Natural killer cell (primary cell): ENCODE measurements at regions not wholly inside any gene's neighbourhood (a gene's known extent, or its start where the extent isn't known, plus 50 kb on each side); places are given as distances from the start of the nearest gene placed in this dataset.
"Not testable (repeated sequence)": the region's sequence is repeated elsewhere in the genome, so short reads cannot be mapped to it uniquely, and the experiment has no call there.

Source experiments
- ATAC-seq, 3 donors: fragments of 150-1000 bp in 2 of 3; fragments of 200-7000 bp in 1 of 3; cut with Tn5 transposase; 1 replicate in 1 of 3; 2 replicates in 2 of 3; pipeline ENCODE4 v1.10.0; 2021; ENCODE audit warnings: mild to moderate bottlenecking in 2 of 3, moderate library complexity in 2 of 3
- DNase-seq, 2 donors: peaks; one replicate each; pipeline versions ENCODE4 v3.0.0 to v3.0.0-alpha.2; 2013 to 2021; ENCODE audit warnings: mixed read lengths in 1 of 2
- H3K27ac ChIP-seq: one replicate; pipeline ENCODE4 v1.5.1; 2013; ENCODE audit warnings: mild to moderate bottlenecking, low read length
- H3K27me3 ChIP-seq: one replicate; pipeline ENCODE4 v1.6.1; 2013; ENCODE audit warnings: low read length; ENCODE audit not compliant: control insufficient read depth, insufficient read depth
- H3K36me3 ChIP-seq: one replicate; pipeline ENCODE4 v1.6.1; 2013; ENCODE audit warnings: low read length; ENCODE audit not compliant: control insufficient read depth, insufficient read depth
- H3K4me1 ChIP-seq: one replicate; pipeline ENCODE4 v1.6.1; 2013; ENCODE audit warnings: low read length; ENCODE audit not compliant: control insufficient read depth, insufficient read depth
- H3K4me3 ChIP-seq: one replicate; pipeline ENCODE4 v1.5.1; 2013; ENCODE audit warnings: low read length
- H3K9me3 ChIP-seq: one replicate; pipeline ENCODE4 v1.6.1; 2013; ENCODE audit warnings: low read length; ENCODE audit not compliant: control insufficient read depth, insufficient read depth
- H3K27ac Mint-ChIP-seq, 2 donors: one replicate each; pipeline ENCODE4 v1.8.0; 2022; ENCODE audit warnings: mild to moderate bottlenecking in 2 of 2, mixed read lengths in 2 of 2, moderate library complexity in 1 of 2
- H3K27me3 Mint-ChIP-seq, 2 donors: one replicate each; pipeline ENCODE4 v1.8.0; 2022; ENCODE audit warnings: low read depth in 2 of 2, mixed read lengths in 2 of 2
- H3K36me3 Mint-ChIP-seq: one replicate; pipeline ENCODE4 v1.8.0; 2022; ENCODE audit warnings: mixed read lengths
- H3K4me1 Mint-ChIP-seq, 2 donors: one replicate each; pipeline ENCODE4 v1.8.0; 2022; ENCODE audit warnings: mixed read lengths in 2 of 2
- H3K4me3 Mint-ChIP-seq: one replicate; pipeline ENCODE4 v1.8.0; 2022; ENCODE audit warnings: mild to moderate bottlenecking, moderate library complexity, mixed read lengths
- H3K9me3 Mint-ChIP-seq, 2 donors: one replicate each; pipeline ENCODE4 v1.8.0; 2022; ENCODE audit warnings: mixed read lengths in 2 of 2
- CTCF ChIP-seq: fragments of 200-600 bp; IDR thresholded peaks from one replicate; pipeline ENCODE4 v1.8.0; 2022; ENCODE audit warnings: antibody characterized with exemption
- WGBS: methylation state at CpG from one replicate; pipeline ENCODE4 v1.1.7; 2013; ENCODE audit warnings: missing lambda C conversion rate; ENCODE audit not compliant: insufficient coverage; 5-methylcytosine and 5-hydroxymethylcytosine counted together
- intact Hi-C: fragments of 100-400 bp; cut with micrococcal nuclease; formaldehyde crosslinking; loops from one replicate; pipeline ENCODE4 v1.14.2; 2022

- no peaks in the 10 kb centered on the region for H3K4me1 Mint-ChIP-seq
- Histone ChIP-seq H3K4me3 (no peak overlapping the region), H3K36me3 (no peaks in the 10 kb centered on the region), H3K4me1 (no peaks in the 10 kb centered on the region), H3K9me3 (no peaks in the 10 kb centered on the region), H3K27me3 (no peaks in the 10 kb centered on the region), H3K27ac (no peak overlapping the region)
- H3K27ac Mint-ChIP-seq = no peak overlapping the region
- peaks cover 6 to 12% of the 10 kb centered on the region in 2 donors for H3K27me3 Mint-ChIP-seq
- no peak for DNase-seq
- no peak overlapping the region for H3K4me3 Mint-ChIP-seq
- intact Hi-C loops = no loop called here
- no peaks in the 10 kb centered on the region for H3K36me3 Mint-ChIP-seq
- TF ChIP-seq CTCF = no peak
- H3K9me3 Mint-ChIP-seq = no peaks in the 10 kb centered on the region
- ATAC-seq = no peak
Observed at GRCh38 chr5:159498630-159499029, 168.3 kb upstream of the IL12B start.

DNA sequence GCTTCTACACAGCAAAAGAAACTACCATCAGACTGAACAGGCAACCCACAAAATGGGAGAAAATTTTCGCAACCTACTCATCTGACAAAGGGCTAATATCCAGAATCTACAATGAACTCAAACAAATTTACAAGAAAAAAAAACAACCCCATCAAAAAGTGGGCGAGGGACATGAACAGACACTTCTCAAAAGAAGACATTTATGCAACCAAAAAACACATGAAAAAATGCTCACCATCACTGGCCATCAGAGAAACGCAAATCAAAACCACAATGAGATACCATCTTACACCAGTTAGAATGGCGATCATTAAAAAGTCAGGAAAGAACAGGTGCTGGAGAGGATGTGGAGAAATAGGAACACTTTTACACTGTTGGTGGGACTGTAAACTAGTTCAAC is 171.8 kb upstream of the IL12B start:
- not testable (repeated sequence) for H3K27ac Mint-ChIP-seq

GRCh38 chr5:159503236-159503635 is 172.9 kb upstream of the IL12B start:
- 92% methylated on average over 4 of the region's 4 CpGs for WGBS
- intact Hi-C loops = no loop called here

More for the DNA sequence above, 171.8 kb upstream of the IL12B start:
- DNase-seq, H3K36me3 ChIP-seq, intact Hi-C loops, H3K4me3 Mint-ChIP-seq, H3K27ac ChIP-seq, H3K27me3 ChIP-seq, H3K9me3 Mint-ChIP-seq, H3K4me1 Mint-ChIP-seq, H3K4me3 ChIP-seq, H3K36me3 Mint-ChIP-seq, ATAC-seq, H3K27me3 Mint-ChIP-seq, H3K9me3 ChIP-seq, H3K4me1 ChIP-seq: not testable (repeated sequence)
- no CpG with 5 or more reads among the region's 4 CpGs for WGBS

DNA sequence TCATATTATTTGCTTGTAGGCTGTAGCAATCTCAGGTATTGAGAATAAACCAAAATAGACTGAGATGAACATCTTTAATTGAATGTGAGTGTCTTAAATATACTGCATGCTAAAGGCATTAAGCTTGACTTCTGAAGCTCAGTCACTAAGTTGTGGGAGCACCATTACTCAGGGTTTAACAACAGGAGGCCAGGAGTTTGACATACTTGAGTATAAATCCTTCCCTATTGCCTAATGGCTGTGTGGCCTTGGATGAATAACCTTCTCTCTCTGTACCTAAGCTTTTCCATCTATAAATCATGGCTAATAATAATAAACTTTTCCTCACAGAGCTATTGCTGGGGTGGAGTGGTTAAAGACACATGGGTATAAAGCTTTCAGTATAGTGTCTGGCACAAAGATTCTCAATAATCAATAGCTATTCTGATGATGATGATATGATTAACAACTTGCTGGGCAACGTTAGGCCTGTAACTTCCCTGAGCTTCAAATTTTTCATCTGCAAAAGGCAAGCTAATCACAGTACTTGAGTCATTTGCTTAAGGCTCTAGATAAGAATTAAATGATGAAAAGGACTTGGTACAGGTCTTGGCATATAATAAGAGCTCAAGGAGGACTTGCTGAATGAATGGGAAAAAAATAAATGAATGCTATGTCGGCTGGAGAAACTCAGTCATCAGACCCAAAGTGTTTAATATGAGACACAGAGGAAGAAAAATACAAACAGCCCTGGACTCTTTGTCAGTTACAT is 174.0 kb upstream of the IL12B start:
- no peak overlapping the region for H3K27ac ChIP-seq

More at GRCh38 chr5:159503236-159503635, 172.9 kb upstream of the IL12B start:
- ATAC-seq = no peak
- no peaks in the 10 kb centered on the region for H3K4me1 Mint-ChIP-seq
- no peak overlapping the region for H3K27ac Mint-ChIP-seq
- H3K27me3 Mint-ChIP-seq = peaks cover 0 to 9% of the 10 kb centered on the region in 2 donors
- H3K9me3 ChIP-seq = no peaks in the 10 kb centered on the region
- H3K4me3 Mint-ChIP-seq = no peak overlapping the region
- H3K36me3 Mint-ChIP-seq = no peaks in the 10 kb centered on the region
- no peak overlapping the region for H3K27ac ChIP-seq
- no peaks in the 10 kb centered on the region for H3K27me3 ChIP-seq
- no peak for DNase-seq
- H3K4me3 ChIP-seq = no peak overlapping the region
- no peak for TF ChIP-seq CTCF
- H3K4me1 ChIP-seq = no peaks in the 10 kb centered on the region
- no peaks in the 10 kb centered on the region for H3K9me3 Mint-ChIP-seq
- H3K36me3 ChIP-seq = no peaks in the 10 kb centered on the region

More for the DNA sequence above, 174.0 kb upstream of the IL12B start:
- no peak overlapping the region for H3K4me3 ChIP-seq
- no peak overlapping the region for H3K4me3 Mint-ChIP-seq
- WGBS = 44% methylated on average over 2 of the region's 2 CpGs
- DNase-seq (no peak), ATAC-seq (no peak)
- H3K36me3 ChIP-seq = no peaks in the 10 kb centered on the region
- H3K27ac Mint-ChIP-seq = no peak overlapping the region
- no peaks in the 10 kb centered on the region for H3K4me1 ChIP-seq
- no peaks in the 10 kb centered on the region for H3K36me3 Mint-ChIP-seq
- intact Hi-C loops = no loop called here
- no peaks in the 10 kb centered on the region for H3K9me3 ChIP-seq
- H3K9me3 Mint-ChIP-seq = no peaks in the 10 kb centered on the region
- no peaks in the 10 kb centered on the region for H3K4me1 Mint-ChIP-seq
- H3K27me3 ChIP-seq = no peaks in the 10 kb centered on the region
- peaks cover 3 to 9% of the 10 kb centered on the region in 2 donors for H3K27me3 Mint-ChIP-seq
- TF ChIP-seq CTCF = no peak
